SW 1271 (cell line): ENCODE measurements at regions not wholly inside any gene's neighbourhood (a gene's known extent, or its start where the extent isn't known, plus 50 kb on each side); places are given as distances from the start of the nearest gene placed in this dataset.

ENCODE experiments used
- DNase-seq, 2 experiments: peaks; one replicate each; lab custom pipeline; 2025; lab: John Stamatoyannopoulos, UW

- DNase-seq: no peak
These were observed 526.4 kb upstream of the SPHKAP start for GRCh38 chr2:228707846-228708245.

GRCh38 chr2:228705318-228705717 lies 523.8 kb upstream of the SPHKAP start:
- DNase-seq: no peak

- DNase-seq: no peak
These were observed 521.7 kb upstream of the SPHKAP start for GRCh38 chr2:228703152-228703551.

- DNase-seq: no peak
These were observed 520.0 kb upstream of the SPHKAP start for GRCh38 chr2:228701506-228701905.

- peak in 1 of 2 experiments; percentile 62 for DNase-seq
These were observed 519.2 kb upstream of the SPHKAP start for GRCh38 chr2:228700638-228701037.

- DNase-seq: no peak
These were observed 518.4 kb upstream of the SPHKAP start for GRCh38 chr2:228699888-228700287.

- DNase-seq: no peak
These were observed 517.9 kb upstream of the SPHKAP start for GRCh38 chr2:228699400-228699799.

- DNase-seq: no peak
These were observed 517.5 kb upstream of the SPHKAP start for GRCh38 chr2:228698963-228699362.

GRCh38 chr2:228697456-228697855 lies 516.0 kb upstream of the SPHKAP start:
- no peak for DNase-seq

- DNase-seq: no peak
These were observed 509.2 kb upstream of the SPHKAP start for GRCh38 chr2:228690681-228691080.

- DNase-seq: peak in 1 of 2 experiments; percentile 6
These were observed 507.6 kb upstream of the SPHKAP start for GRCh38 chr2:228689053-228689452.

- DNase-seq: no peak
These were observed 506.6 kb upstream of the SPHKAP start for GRCh38 chr2:228688007-228688645.

- DNase-seq: no peak
These were observed 500.5 kb upstream of the SPHKAP start for GRCh38 chr2:228681979-228682378.

- DNase-seq: peak in 1 of 2 experiments; percentile 48
These were observed 499.9 kb upstream of the SPHKAP start for GRCh38 chr2:228681426-228681825.

GRCh38 chr2:228678110-228678509 lies 496.6 kb upstream of the SPHKAP start:
- no peak for DNase-seq

- DNase-seq: no peak
These were observed 494.2 kb upstream of the SPHKAP start for GRCh38 chr2:228675646-228676045.

- DNase-seq: no peak
These were observed 493.6 kb upstream of the SPHKAP start for GRCh38 chr2:228675091-228675490.

- DNase-seq: no peak
These were observed 492.5 kb upstream of the SPHKAP start for GRCh38 chr2:228673876-228674554.

- no peak for DNase-seq
These were observed 488.2 kb upstream of the SPHKAP start for GRCh38 chr2:228669690-228670089.

GRCh38 chr2:228665232-228665631 lies 483.7 kb upstream of the SPHKAP start:
- DNase-seq: no peak

GRCh38 chr2:228658998-228659397 lies 477.5 kb upstream of the SPHKAP start:
- DNase-seq: no peak

- DNase-seq: peak in 1 of 2 experiments; percentile 29
These were observed 476.4 kb upstream of the SPHKAP start for GRCh38 chr2:228657807-228658402.

- DNase-seq: no peak
These were observed 473.8 kb upstream of the SPHKAP start for GRCh38 chr2:228655331-228655730.
